Pancreas (tissue), 10 donors: ENCODE measurements at regions not wholly inside any gene's neighbourhood (a gene's known extent, or its start where the extent isn't known, plus 50 kb on each side); places are given as distances from the start of the nearest gene placed in this dataset.

Experiments used
- ATAC-seq, 4 donors: fragments of 200-7000 bp; cut with Tn5 transposase; one replicate each; pipeline versions ENCODE4 v1.8.0 to v1.9.1; 2020; ENCODE audit warnings: mild to moderate bottlenecking in 4 of 4, moderate library complexity in 4 of 4
- DNase-seq, 6 donors: peaks; one replicate each; pipeline ENCODE4 v3.0.0-alpha.2; 2020
- FAIRE-seq: peaks from 2 replicates; lab custom pipeline; 2012; peaks lifted over from hg19 to GRCh38; lab: Jason Lieb, UNC
- H3K27ac ChIP-seq, 4 donors: fragments of 200-600 bp; sonication (generic); 1 replicate in 3 of 4; 2 replicates in 1 of 4; pipeline versions ENCODE4 v1.5.0 to v1.8.0; 2020
- H3K27me3 ChIP-seq, 4 donors: fragments of 200-600 bp; one replicate each; pipeline ENCODE4 v1.8.0; 2021
- H3K36me3 ChIP-seq, 3 donors: fragments of 200-600 bp; sonication (generic) in 1 of 3; one replicate each; pipeline versions ENCODE4 v1.5.0 to v1.8.0; 2020 to 2021
- H3K4me1 ChIP-seq, 3 donors: fragments of 200-600 bp; one replicate each; pipeline ENCODE4 v1.8.0; 2021
- H3K4me3 ChIP-seq, 4 donors: fragments of 200-600 bp; sonication (generic) in 2 of 4; one replicate each; pipeline versions ENCODE4 v1.5.0 to v1.8.0; 2020 to 2021
- H3K9me3 ChIP-seq, 4 donors: fragments of 200-600 bp; one replicate each; pipeline ENCODE4 v1.8.0; 2021
- WGBS, 2 donors: extraction: QIAGEN DNeasy Blood & Tissue Kit; methylation state at CpG; one replicate each; pipeline ENCODE4 v1.1.7; 2013; 5-methylcytosine and 5-hydroxymethylcytosine counted together
- intact Hi-C, 3 donors: fragments of 100-400 bp; cut with DNase I; formaldehyde crosslinking; loops; one replicate each; pipeline versions ENCODE4 v1.11.1 to v1.14.2; 2022
- TF ChIP-seq, protein P1 (sequence below), 4 donors: fragments of 200-600 bp; sonication (generic) in 3 of 4; IDR thresholded peaks; one replicate each; pipeline versions ENCODE4 v1.5.0 to v1.8.0; 2021; ENCODE audit warnings: antibody characterized with exemption in 4 of 4
- donor health status: healthy with polysubstance abuse.
- donor health status: DM: no; HTN: no; CAD: no; lungs with moderate emphysema.
- donor health status: DM: no; HTN: no; CAD: no.
- donor health status: control.
- donor health status: control.
- donor health status: Bipolar disorder and iron deficiency.
- donor health status: DM: yes; HTN: yes; CAD: no.
- donor health status: DM: no; HTN: no; CAD: no.
- donor health status: DM: no; HTN: no; CAD: no.
- donor health status: DM: yes; HTN: yes; CAD: no.

DNA sequence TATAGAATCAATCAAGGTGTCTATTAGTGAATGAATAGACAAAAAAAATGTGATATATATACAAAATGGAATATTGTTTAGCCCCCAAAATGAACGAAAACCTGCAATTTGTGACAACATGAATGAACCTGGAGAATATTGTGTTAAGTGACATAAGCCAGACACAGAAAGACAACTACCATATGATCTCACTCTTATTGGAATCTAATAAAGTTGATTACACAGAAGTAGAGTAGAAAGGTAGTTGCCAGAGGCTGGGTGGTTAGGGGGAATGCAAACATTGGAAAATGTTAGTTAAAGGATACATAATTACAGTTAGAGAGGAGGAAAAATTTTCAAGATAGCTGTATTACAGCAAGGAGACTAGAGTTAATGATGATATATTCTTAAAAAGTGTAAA lies 1962.3 kb downstream of the EFNA5 start:
- no peak for FAIRE-seq

DNA sequence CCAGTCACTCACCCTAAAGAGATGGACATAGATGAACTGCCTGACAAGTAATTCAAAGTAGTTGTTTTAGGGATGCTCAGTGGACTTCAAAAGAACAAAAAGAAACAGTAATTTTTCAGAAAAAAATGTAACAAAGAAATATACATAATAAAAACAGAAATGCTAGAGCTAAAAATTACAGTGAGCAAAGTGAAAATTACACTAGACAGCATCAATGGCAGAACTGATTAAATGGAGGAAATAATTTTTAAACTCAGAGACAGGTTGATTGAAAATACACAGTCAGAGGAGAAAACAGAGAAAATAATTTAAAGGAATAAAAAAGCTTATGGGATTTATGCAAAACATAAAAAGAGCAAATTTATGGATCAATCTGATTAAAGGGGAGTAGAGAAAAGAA lies 1968.4 kb downstream of the EFNA5 start:
- TF ChIP-seq, protein P1, sequence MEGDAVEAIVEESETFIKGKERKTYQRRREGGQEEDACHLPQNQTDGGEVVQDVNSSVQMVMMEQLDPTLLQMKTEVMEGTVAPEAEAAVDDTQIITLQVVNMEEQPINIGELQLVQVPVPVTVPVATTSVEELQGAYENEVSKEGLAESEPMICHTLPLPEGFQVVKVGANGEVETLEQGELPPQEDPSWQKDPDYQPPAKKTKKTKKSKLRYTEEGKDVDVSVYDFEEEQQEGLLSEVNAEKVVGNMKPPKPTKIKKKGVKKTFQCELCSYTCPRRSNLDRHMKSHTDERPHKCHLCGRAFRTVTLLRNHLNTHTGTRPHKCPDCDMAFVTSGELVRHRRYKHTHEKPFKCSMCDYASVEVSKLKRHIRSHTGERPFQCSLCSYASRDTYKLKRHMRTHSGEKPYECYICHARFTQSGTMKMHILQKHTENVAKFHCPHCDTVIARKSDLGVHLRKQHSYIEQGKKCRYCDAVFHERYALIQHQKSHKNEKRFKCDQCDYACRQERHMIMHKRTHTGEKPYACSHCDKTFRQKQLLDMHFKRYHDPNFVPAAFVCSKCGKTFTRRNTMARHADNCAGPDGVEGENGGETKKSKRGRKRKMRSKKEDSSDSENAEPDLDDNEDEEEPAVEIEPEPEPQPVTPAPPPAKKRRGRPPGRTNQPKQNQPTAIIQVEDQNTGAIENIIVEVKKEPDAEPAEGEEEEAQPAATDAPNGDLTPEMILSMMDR (IDR thresholded peaks at IDR 0.05), result no peak
- H3K36me3 ChIP-seq, result no peaks in the 10 kb centered on the region
- intact Hi-C loops, result no loop called here
- ATAC-seq (no peak), FAIRE-seq (no peak), DNase-seq (no peak)
- no peak overlapping the region for H3K4me3 ChIP-seq
- H3K9me3 ChIP-seq, result no peaks in the 10 kb centered on the region
- no peaks in the 10 kb centered on the region for H3K27me3 ChIP-seq
- H3K27ac ChIP-seq, result no peak overlapping the region
- H3K4me1 ChIP-seq, result no peaks in the 10 kb centered on the region

More for the DNA sequence above, 1962.3 kb downstream of the EFNA5 start:
- ATAC-seq, result no peak
- Histone ChIP-seq H3K36me3 (no peaks in the 10 kb centered on the region), H3K9me3 (no peaks in the 10 kb centered on the region), H3K27me3 (no peaks in the 10 kb centered on the region), H3K4me1 (no peaks in the 10 kb centered on the region), H3K4me3 (no peak overlapping the region), H3K27ac (no peak overlapping the region)
- no peak for DNase-seq
- intact Hi-C loops, result no loop called here
- 39 to 47% methylated on average over 1 of the region's 1 CpG for WGBS, 2 donors
- TF ChIP-seq, protein P1 (IDR thresholded peaks at IDR 0.05), result no peak

DNA sequence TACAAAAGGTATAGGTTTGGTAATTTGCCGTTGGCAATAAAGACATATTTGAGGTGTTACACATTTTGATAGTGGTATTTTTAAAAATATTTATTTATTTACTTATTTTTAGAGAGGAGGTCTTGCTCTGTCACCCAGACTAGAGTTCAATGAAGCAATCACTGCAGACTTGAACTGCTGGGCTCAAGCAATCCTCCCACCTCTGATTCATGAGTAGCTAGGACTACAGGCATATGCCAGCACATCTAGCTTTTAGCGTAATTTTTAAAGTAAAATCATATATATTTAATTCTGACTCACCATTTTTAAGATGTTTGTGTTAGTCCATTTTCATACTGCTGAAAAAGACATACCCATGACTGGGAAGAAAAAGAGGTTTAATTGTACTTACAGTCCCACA lies 1974.3 kb downstream of the EFNA5 start:
- no peak for FAIRE-seq
- no peaks in the 10 kb centered on the region for H3K36me3 ChIP-seq
- DNase-seq, result no peak
- TF ChIP-seq, protein P1 (IDR thresholded peaks at IDR 0.05), result no peak
- no peak overlapping the region for H3K4me3 ChIP-seq
- ATAC-seq, result no peak
- no peak overlapping the region for H3K27ac ChIP-seq
- H3K9me3 ChIP-seq, result no peaks in the 10 kb centered on the region
- 88 to 95% methylated on average over 2 of the region's 2 CpGs for WGBS, 2 donors
- intact Hi-C loops, result no loop called here
- no peaks in the 10 kb centered on the region for H3K4me1 ChIP-seq
- H3K27me3 ChIP-seq, result no peaks in the 10 kb centered on the region

DNA sequence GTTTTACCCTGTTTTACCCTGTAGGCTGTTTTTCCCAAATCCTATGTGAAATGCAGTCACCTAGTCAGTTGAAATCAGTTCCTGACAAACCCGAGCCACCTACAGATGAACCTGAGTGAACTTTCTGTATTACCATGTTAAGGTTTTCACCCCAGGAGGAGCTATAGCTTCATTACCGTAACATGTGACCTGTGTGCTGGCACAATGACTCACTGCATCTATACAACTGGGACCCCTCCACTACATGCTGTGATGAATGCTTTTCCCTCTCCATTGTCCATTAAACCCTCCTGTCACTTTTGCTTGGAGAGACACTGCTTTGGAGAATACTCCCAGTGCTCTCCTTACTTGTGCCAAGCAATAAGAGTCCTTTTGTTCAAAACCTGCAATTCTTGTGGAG lies 1974.8 kb downstream of the EFNA5 start:
- H3K27ac ChIP-seq, result no peak overlapping the region
- H3K36me3 ChIP-seq, result no peaks in the 10 kb centered on the region
- no peaks in the 10 kb centered on the region for H3K4me1 ChIP-seq

DNA sequence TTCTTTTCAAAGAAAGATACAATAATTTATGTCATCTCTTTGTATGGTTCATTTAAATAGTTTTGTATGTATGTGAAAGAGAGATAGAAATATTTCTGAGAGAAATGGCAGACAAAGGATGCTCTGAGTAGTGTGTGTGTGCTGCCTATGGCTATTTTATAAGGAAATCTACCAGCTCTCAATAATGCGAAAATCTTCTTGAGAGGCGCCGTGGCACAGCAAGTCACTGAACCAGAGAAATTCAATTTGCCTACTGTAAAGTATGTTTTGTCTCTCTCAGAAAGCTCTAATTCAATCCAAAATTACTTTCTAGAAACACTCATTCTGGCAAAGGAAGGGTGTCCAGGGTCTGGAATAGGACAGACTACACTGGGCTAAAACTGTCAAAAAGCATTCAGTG lies 1981.1 kb downstream of the EFNA5 start:
- DNase-seq (no peak), FAIRE-seq (no peak), ATAC-seq (no peak)
- intact Hi-C loops, result no loop called here
- TF ChIP-seq, protein P1 (IDR thresholded peaks at IDR 0.05), result no peak
- no peak overlapping the region for H3K4me3 ChIP-seq
- WGBS, 2 donors, result 94 to 98% methylated on average over 3 of the region's 3 CpGs
- no peaks in the 10 kb centered on the region for H3K4me1 ChIP-seq
- H3K27ac ChIP-seq, result no peak overlapping the region
- H3K27me3 ChIP-seq, result no peaks in the 10 kb centered on the region
- H3K9me3 ChIP-seq, result no peaks in the 10 kb centered on the region
- no peaks in the 10 kb centered on the region for H3K36me3 ChIP-seq

More for the DNA sequence above, 1974.8 kb downstream of the EFNA5 start:
- intact Hi-C loops, result no loop called here
- WGBS, 2 donors, result 70% methylated on average over 2 of the region's 2 CpGs
- no peak for ATAC-seq
- DNase-seq, result no peak
- H3K27me3 ChIP-seq, result no peaks in the 10 kb centered on the region
- FAIRE-seq, result no peak
- no peaks in the 10 kb centered on the region for H3K9me3 ChIP-seq
- H3K4me3 ChIP-seq, result no peak overlapping the region
- TF ChIP-seq, protein P1 (IDR thresholded peaks at IDR 0.05), result no peak
